ENCODE measurements at regions not wholly inside any gene's neighbourhood (a gene's known extent, or its start where the extent isn't known, plus 50 kb on each side); places are given as distances from the start of the nearest gene placed in this dataset.

DNA sequence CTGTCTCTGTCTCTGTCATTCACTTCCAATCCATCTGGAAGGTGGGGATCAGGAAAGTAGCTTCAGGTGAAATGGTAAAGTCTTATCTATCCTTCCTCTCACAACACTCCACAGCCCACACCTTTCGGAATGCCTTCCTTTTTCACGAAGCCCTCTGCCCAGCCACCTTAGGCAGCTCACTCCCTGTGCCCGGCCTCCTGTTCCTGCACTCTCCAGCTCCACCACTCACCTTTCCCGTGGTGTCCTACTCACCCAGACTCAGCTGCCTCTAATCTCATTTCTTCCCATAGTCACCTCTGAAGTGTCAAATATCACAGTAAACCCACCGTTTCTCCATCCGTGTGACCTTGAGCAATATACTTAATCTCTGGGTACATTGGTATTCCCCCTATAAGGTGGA, 100.9 kb upstream of the C7orf33 start:
- POLR2A ChIA-PET = no interaction called here
- TF ChIP-seq TAF1 (IDR thresholded peaks at IDR 0.05; ENCODE audit: borderline replicate concordance, low read depth, low read length) = no peak
- TF ChIP-seq, protein P1, sequence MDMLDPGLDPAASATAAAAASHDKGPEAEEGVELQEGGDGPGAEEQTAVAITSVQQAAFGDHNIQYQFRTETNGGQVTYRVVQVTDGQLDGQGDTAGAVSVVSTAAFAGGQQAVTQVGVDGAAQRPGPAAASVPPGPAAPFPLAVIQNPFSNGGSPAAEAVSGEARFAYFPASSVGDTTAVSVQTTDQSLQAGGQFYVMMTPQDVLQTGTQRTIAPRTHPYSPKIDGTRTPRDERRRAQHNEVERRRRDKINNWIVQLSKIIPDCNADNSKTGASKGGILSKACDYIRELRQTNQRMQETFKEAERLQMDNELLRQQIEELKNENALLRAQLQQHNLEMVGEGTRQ (IDR thresholded peaks at IDR 0.05; ENCODE audit: borderline replicate concordance, low read depth, low read length) = no peak
- no peak for TF ChIP-seq RFX5 (IDR thresholded peaks at IDR 0.05; ENCODE audit: low read length)
- TF ChIP-seq, protein P2, sequence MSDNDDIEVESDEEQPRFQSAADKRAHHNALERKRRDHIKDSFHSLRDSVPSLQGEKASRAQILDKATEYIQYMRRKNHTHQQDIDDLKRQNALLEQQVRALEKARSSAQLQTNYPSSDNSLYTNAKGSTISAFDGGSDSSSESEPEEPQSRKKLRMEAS (IDR thresholded peaks at IDR 0.05; ENCODE audit: low read depth) = no peak
- TF ChIP-seq, protein P3, sequence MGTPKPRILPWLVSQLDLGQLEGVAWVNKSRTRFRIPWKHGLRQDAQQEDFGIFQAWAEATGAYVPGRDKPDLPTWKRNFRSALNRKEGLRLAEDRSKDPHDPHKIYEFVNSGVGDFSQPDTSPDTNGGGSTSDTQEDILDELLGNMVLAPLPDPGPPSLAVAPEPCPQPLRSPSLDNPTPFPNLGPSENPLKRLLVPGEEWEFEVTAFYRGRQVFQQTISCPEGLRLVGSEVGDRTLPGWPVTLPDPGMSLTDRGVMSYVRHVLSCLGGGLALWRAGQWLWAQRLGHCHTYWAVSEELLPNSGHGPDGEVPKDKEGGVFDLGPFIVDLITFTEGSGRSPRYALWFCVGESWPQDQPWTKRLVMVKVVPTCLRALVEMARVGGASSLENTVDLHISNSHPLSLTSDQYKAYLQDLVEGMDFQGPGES (IDR thresholded peaks at IDR 0.05; ENCODE audit: low read depth, low read length) = no peak

DNA sequence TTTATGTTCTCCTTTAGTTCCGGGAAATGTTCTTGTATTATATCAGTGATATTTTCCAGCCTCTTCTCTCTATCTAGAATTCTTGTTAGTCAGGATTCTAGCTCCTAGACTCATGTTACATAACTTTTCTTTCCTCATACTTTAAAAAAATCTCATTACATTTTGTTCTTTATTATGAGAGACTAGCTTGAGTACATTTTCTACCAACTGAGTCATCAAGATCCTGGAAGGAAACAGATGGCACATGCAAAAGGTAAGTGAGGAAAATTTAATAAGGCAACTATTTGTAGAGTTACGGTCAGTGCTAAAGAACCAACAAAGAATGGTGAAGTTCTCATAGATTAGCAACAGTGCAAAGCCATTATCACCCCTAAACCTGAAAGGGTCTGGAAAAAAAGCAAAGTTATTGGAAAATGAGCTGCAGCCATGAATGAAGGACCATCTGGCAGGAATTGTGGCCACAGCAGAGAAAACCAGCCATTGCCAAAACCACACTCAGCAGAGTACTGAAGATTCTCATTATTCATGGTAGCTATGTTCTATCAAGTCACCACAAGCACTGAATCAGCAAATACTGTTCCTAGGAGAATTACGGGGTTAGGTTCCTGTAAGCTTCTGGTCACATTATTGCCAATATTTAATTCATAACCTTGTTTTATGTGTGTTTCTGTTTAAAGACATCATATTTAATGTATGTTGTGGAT, 98.3 kb upstream of the C7orf33 start:
- peaks cover 7% of the 10 kb centered on the region for H3F3A ChIP-seq (replicated peaks; ENCODE audit: insufficient read depth)
- no peaks in the 10 kb centered on the region for H4K20me1 ChIP-seq (ENCODE audit: insufficient read depth)
- H3K36me3 ChIP-seq (replicated peaks in 1 of 2; ENCODE audit: control insufficient read depth in 1 of 2, insufficient read depth in 2 of 2, low read length in 1 of 2) = no peaks in the 10 kb centered on the region
- no peak for DNase-seq
- no peaks in the 10 kb centered on the region for H3K9me3 ChIP-seq
- no peak overlapping the region for H3K9ac ChIP-seq
- ChIA-PET POLR2A (no interaction called here), CTCF (interaction anchor here (0.7 to 2.7 kb wide), 6 partner anchors 10 to 479 kb away, joined by 3 to 11 read pairs (median 4); no protein-coding TSS in a partner anchor)
- no peak overlapping the region for H3K27ac ChIP-seq (ENCODE audit: low read depth in 2 of 2, low read length in 1 of 2)
- no peak overlapping the region for H3K4me3 ChIP-seq (ENCODE audit: low read depth in 2 of 2, low read length in 1 of 2)
- no peak overlapping the region for H3K4me2 ChIP-seq
- H3K27me3 ChIP-seq (ENCODE audit: insufficient read depth) = no peaks in the 10 kb centered on the region
- 60% methylated on average over 3 of the region's 3 CpGs for whole genome bisulfite sequencing (ENCODE audit: low lambda C conversion rate)
- no peaks in the 10 kb centered on the region for H3K79me2 ChIP-seq (ENCODE audit: insufficient read depth)
- H2AFZ ChIP-seq (ENCODE audit: low read depth) = no peak overlapping the region
- H3K4me1 ChIP-seq (ENCODE audit: control insufficient read depth in 1 of 2, insufficient read depth in 2 of 2, low read depth in 1 of 2, low read length in 1 of 2) = no peaks in the 10 kb centered on the region
- no peaks in the 10 kb centered on the region for H3K9me2 ChIP-seq
- TF ChIP-seq SMC3 (IDR thresholded peaks at IDR 0.05; ENCODE audit: low read depth, low read length) (no peak), MXI1 (IDR thresholded peaks at IDR 0.05; ENCODE audit: low read depth, low read length) (no peak), SIN3A (IDR thresholded peaks at IDR 0.05; ENCODE audit: borderline replicate concordance, low read depth, low read length) (no peak), RAD21 (IDR thresholded peaks at IDR 0.05; ENCODE audit: low read length) (no peak), JUND (IDR thresholded peaks at IDR 0.05) (no peak), NRF1 (IDR thresholded peaks at IDR 0.05; ENCODE audit: low read depth, low read length) (no peak), MEF2A (IDR thresholded peaks at IDR 0.05; ENCODE audit: borderline replicate concordance, low read depth) (no peak), EZH2phosphoT487 (IDR thresholded peaks at IDR 0.05; ENCODE audit: borderline replicate concordance, low read depth) (no peak), CHD2 (IDR thresholded peaks at IDR 0.05; ENCODE audit: low read length, partially characterized antibody) (no peak), POLR2AphosphoS5 (IDR thresholded peaks at IDR 0.05; ENCODE audit: low read depth, low read length) (no peak), RCOR1 (IDR thresholded peaks at IDR 0.05; ENCODE audit: low read length) (no peak), FOXJ3 (CRISPR knock-in tag; IDR thresholded peaks at IDR 0.05) (no peak)
- TF ChIP-seq, protein P4, sequence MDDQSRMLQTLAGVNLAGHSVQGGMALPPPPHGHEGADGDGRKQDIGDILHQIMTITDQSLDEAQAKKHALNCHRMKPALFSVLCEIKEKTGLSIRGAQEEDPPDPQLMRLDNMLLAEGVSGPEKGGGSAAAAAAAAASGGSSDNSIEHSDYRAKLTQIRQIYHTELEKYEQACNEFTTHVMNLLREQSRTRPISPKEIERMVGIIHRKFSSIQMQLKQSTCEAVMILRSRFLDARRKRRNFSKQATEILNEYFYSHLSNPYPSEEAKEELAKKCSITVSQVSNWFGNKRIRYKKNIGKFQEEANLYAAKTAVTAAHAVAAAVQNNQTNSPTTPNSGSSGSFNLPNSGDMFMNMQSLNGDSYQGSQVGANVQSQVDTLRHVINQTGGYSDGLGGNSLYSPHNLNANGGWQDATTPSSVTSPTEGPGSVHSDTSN (IDR thresholded peaks at IDR 0.05) = no peak
- TF ChIP-seq, protein P3 (IDR thresholded peaks at IDR 0.05; ENCODE audit: low read depth, low read length) = no peak
- TF ChIP-seq, protein P5, sequence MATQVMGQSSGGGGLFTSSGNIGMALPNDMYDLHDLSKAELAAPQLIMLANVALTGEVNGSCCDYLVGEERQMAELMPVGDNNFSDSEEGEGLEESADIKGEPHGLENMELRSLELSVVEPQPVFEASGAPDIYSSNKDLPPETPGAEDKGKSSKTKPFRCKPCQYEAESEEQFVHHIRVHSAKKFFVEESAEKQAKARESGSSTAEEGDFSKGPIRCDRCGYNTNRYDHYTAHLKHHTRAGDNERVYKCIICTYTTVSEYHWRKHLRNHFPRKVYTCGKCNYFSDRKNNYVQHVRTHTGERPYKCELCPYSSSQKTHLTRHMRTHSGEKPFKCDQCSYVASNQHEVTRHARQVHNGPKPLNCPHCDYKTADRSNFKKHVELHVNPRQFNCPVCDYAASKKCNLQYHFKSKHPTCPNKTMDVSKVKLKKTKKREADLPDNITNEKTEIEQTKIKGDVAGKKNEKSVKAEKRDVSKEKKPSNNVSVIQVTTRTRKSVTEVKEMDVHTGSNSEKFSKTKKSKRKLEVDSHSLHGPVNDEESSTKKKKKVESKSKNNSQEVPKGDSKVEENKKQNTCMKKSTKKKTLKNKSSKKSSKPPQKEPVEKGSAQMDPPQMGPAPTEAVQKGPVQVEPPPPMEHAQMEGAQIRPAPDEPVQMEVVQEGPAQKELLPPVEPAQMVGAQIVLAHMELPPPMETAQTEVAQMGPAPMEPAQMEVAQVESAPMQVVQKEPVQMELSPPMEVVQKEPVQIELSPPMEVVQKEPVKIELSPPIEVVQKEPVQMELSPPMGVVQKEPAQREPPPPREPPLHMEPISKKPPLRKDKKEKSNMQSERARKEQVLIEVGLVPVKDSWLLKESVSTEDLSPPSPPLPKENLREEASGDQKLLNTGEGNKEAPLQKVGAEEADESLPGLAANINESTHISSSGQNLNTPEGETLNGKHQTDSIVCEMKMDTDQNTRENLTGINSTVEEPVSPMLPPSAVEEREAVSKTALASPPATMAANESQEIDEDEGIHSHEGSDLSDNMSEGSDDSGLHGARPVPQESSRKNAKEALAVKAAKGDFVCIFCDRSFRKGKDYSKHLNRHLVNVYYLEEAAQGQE (IDR thresholded peaks at IDR 0.05; ENCODE audit: low read depth, low read length) = no peak

More for the DNA sequence above, 100.9 kb upstream of the C7orf33 start:
- Histone ChIP-seq H3K4me3 (ENCODE audit: low read depth in 2 of 2, low read length in 1 of 2) (no peak overlapping the region), H3K79me2 (ENCODE audit: insufficient read depth) (no peaks in the 10 kb centered on the region), H3K27ac (ENCODE audit: low read depth in 2 of 2, low read length in 1 of 2) (no peak overlapping the region), H3F3A (replicated peaks; ENCODE audit: insufficient read depth) (peaks cover 7% of the 10 kb centered on the region), H3K9ac (no peak overlapping the region), H4K20me1 (ENCODE audit: insufficient read depth) (no peaks in the 10 kb centered on the region), H3K9me3 (no peaks in the 10 kb centered on the region), H3K4me2 (no peak overlapping the region), H3K9me2 (no peaks in the 10 kb centered on the region), H2AFZ (ENCODE audit: low read depth) (no peak overlapping the region), H3K27me3 (ENCODE audit: insufficient read depth) (no peaks in the 10 kb centered on the region), H3K36me3 (replicated peaks in 1 of 2; ENCODE audit: control insufficient read depth in 1 of 2, insufficient read depth in 2 of 2, low read length in 1 of 2) (no peaks in the 10 kb centered on the region), H3K4me1 (ENCODE audit: control insufficient read depth in 1 of 2, insufficient read depth in 2 of 2, low read depth in 1 of 2, low read length in 1 of 2) (no peaks in the 10 kb centered on the region)
- DNase-seq = no peak
- 55% methylated on average over 6 of the region's 6 CpGs for WGBS (ENCODE audit: low lambda C conversion rate)
- CTCF ChIA-PET = interaction anchor here (0.9 to 2.7 kb wide), 5 partner anchors 14 to 474 kb away, joined by 3 to 11 read pairs (median 3); no protein-coding TSS in a partner anchor

All from SK-N-SH (cell line).